Heart left ventricle (tissue), 13 donors: ENCODE measurements at regions not wholly inside any gene's neighbourhood (a gene's known extent, or its start where the extent isn't known, plus 50 kb on each side); places are given as distances from the start of the nearest gene placed in this dataset.

ENCODE experiments used
- POLR2A ChIP-seq, 2 donors: fragments of 450-650 bp; IDR thresholded peaks; one replicate each; pipeline ENCODE4 v1.6.1; 2017; ENCODE audit warnings: antibody characterized with exemption in 2 of 2, mild to moderate bottlenecking in 2 of 2, moderate library complexity in 2 of 2
- TF ChIP-seq, protein P1 (sequence below), 12 donors: fragments of 200-600 bp; sonication (generic) in 4 of 12; IDR thresholded peaks; one replicate each; pipeline versions ENCODE4 v1.5.0 to v1.8.0; 2018 to 2022; ENCODE audit warnings: antibody characterized with exemption in 12 of 12, mild to moderate bottlenecking in 5 of 12
- donor health status: ischemic (EF 13 %, LVEDD 7.1; RV severe dilation, severe dysfunction).
- donor health status: DM: no; HTN: yes; CAD: no.
- donor health status: DM: no; HTN: no; CAD: no.
- donor health status: ischemic (EF 25% LVEDD 6.9; RV normal size, moderate dysfunction).
- donor health status: ischemic (EF 25% LVEDD 5.7; RV mildly dilated, moderate dysfunction).
- donor health status: ischemic (EF 35%, LVEDD 5.7; RV mildly dilated, moderate dysfunction).
- donor health status: nonischemic (EF 11% LVEDD 7.7; RV severe dilation, severe dysfunction).
- donor health status: DM: yes; HTN: yes; CAD: no.
- donor health status: PGD.
- donor health status: ischemic (EF 29% LVEDD 5.4; RV normal size, mild dysfunction).
- donor health status: nonischemic (EF 23%, LVEDD 6.1; RV moderate dilation, normal function).

DNA sequence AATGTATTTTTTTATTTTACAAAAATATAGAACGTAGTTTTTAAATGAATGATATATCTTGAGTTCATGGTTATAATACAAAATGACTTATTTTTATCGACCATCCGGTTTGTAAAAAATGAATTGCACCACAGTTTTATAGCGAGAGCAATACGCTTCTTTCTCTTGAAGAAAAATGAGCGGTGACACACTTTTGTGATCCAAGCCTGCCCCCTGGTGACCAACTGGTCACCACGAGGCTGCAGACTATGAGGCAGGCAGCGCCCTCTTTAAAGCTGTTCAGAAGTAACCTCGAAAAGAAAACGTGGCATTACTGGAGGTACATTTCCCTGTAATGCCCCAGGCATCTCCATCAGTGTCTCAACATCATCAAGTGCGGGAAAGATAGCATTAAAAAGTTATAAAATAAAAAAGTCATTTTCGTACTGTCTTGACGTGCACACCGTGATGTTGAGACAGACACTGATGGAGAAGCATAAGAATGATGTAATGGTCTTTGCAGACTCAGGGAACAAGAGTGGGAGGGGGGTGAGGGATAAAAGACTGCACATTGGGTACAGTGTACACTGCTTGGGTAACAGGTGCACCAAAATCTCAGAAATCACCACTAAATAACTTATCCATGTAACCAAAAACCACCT is 734.2 kb upstream of the ADAMTS5 start:
- TF ChIP-seq, protein P1, sequence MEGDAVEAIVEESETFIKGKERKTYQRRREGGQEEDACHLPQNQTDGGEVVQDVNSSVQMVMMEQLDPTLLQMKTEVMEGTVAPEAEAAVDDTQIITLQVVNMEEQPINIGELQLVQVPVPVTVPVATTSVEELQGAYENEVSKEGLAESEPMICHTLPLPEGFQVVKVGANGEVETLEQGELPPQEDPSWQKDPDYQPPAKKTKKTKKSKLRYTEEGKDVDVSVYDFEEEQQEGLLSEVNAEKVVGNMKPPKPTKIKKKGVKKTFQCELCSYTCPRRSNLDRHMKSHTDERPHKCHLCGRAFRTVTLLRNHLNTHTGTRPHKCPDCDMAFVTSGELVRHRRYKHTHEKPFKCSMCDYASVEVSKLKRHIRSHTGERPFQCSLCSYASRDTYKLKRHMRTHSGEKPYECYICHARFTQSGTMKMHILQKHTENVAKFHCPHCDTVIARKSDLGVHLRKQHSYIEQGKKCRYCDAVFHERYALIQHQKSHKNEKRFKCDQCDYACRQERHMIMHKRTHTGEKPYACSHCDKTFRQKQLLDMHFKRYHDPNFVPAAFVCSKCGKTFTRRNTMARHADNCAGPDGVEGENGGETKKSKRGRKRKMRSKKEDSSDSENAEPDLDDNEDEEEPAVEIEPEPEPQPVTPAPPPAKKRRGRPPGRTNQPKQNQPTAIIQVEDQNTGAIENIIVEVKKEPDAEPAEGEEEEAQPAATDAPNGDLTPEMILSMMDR (IDR thresholded peaks at IDR 0.05) = peak; percentile 72 to 97 (median 92)
- no peak for TF ChIP-seq POLR2A (IDR thresholded peaks at IDR 0.05)
